Thyroid gland (tissue), 4 donors: ENCODE measurements at regions not wholly inside any gene's neighbourhood (a gene's known extent, or its start where the extent isn't known, plus 50 kb on each side); places are given as distances from the start of the nearest gene placed in this dataset.

Experiments
- DNase-seq, 2 donors: peaks; one replicate each; pipeline ENCODE4 v3.0.0-alpha.2; 2019
- H3K27ac ChIP-seq, 3 donors: fragments of 200-600 bp; sonication (generic); 1 replicate in 2 of 3; 2 replicates in 1 of 3; pipeline ENCODE4 v1.5.1; 2016 to 2019; ENCODE audit warnings: mild to moderate bottlenecking in 1 of 3, moderate library complexity in 1 of 3
- H3K27me3 ChIP-seq: fragments of 200-600 bp; sonication (generic); one replicate; pipeline ENCODE4 v1.5.1; 2019
- H3K36me3 ChIP-seq, 2 donors: fragments of 200-600 bp; sonication (generic); one replicate each; pipeline ENCODE4 v1.5.1; 2016 to 2019
- H3K4me1 ChIP-seq, 2 donors: fragments of 200-600 bp; sonication (generic); one replicate each; pipeline ENCODE4 v1.5.1; 2017 to 2019
- H3K4me3 ChIP-seq, 3 donors: fragments of 200-600 bp; sonication (generic); replicated peaks in 1 of 3; 1 replicate in 2 of 3; 2 replicates in 1 of 3; pipeline ENCODE4 v1.5.1; 2016; ENCODE audit warnings: mild to moderate bottlenecking in 1 of 3
- H3K9me3 ChIP-seq: fragments of 200-600 bp; sonication (generic); one replicate; pipeline ENCODE4 v1.5.1; 2017
- POLR2A ChIP-seq, 2 donors: fragments of 450-650 bp; IDR thresholded peaks; one replicate each; pipeline ENCODE4 v1.6.1; 2017; ENCODE audit warnings: antibody characterized with exemption in 2 of 2, mild to moderate bottlenecking in 2 of 2, moderate library complexity in 1 of 2
- WGBS, 2 donors: methylation state at CpG; one replicate each; pipeline ENCODE4 v1.1.5; 2017; 5-methylcytosine and 5-hydroxymethylcytosine counted together
- intact Hi-C: fragments of 100-400 bp; cut with DNase I; formaldehyde crosslinking; loops from one replicate; pipeline ENCODE4 v1.15.1; 2023
- TF ChIP-seq, protein P1 (sequence below), 6 experiments: fragments of 200-600 bp in 3 of 6; fragments of 450-650 bp in 3 of 6; sonication (generic) in 3 of 6; IDR thresholded peaks; one replicate each; pipeline ENCODE4 v1.5.1; 2016 to 2019; ENCODE audit warnings: antibody characterized with exemption in 6 of 6, mild to moderate bottlenecking in 2 of 6, inconsistent platforms in 1 of 6, moderate library complexity in 1 of 6

DNA sequence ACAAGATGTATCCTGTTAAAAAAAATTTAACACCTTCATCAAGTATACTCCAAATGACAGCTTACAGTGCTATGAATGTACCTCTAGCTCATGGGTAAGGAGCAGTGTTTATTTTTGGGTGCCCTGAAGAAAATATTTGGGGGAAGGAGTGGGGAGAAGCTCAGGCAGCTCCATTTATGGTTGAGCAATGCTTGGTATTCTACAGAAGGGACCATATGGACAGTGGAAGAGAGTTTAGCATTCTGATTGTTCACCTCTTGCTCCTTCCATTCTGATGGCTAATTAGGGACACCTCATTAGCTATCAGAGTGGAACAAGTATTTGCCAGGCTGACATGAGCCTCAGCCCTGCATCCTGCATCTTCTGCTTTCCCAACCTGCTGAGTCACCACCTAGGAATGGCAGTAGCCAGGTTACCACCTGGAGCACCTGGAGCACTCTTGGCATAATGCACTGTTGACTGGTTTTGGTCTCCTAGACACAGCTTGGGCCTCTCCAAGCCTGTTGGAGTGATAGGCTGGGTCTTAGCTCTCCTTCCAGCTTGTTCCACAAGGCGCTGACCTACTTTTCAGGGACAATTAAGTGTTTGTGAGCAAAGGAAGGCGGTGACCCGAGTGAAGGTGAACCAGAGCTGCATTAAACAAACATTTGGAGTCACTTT lies 62.0 kb upstream of the MACF1 start:
- Histone ChIP-seq H3K9me3 (no peaks in the 10 kb centered on the region), H3K36me3 (no peaks in the 10 kb centered on the region), H3K27me3 (no peaks in the 10 kb centered on the region), H3K4me3 (no peak overlapping the region), H3K27ac (peak overlapping the region; percentile 89 to 95 (median 93)), H3K4me1 (peaks cover 41 to 72% of the 10 kb centered on the region in 2 donors)
- TF ChIP-seq POLR2A (IDR thresholded peaks at IDR 0.05), result peak in 1 of 2 donors; percentile 36
- TF ChIP-seq, protein P1, sequence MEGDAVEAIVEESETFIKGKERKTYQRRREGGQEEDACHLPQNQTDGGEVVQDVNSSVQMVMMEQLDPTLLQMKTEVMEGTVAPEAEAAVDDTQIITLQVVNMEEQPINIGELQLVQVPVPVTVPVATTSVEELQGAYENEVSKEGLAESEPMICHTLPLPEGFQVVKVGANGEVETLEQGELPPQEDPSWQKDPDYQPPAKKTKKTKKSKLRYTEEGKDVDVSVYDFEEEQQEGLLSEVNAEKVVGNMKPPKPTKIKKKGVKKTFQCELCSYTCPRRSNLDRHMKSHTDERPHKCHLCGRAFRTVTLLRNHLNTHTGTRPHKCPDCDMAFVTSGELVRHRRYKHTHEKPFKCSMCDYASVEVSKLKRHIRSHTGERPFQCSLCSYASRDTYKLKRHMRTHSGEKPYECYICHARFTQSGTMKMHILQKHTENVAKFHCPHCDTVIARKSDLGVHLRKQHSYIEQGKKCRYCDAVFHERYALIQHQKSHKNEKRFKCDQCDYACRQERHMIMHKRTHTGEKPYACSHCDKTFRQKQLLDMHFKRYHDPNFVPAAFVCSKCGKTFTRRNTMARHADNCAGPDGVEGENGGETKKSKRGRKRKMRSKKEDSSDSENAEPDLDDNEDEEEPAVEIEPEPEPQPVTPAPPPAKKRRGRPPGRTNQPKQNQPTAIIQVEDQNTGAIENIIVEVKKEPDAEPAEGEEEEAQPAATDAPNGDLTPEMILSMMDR (IDR thresholded peaks at IDR 0.05), result peak in 2 of 6 experiments; percentile 16 to 37
- intact Hi-C loops, result no loop called here
- 32 to 33% methylated on average over 3 of the region's 3 CpGs for WGBS, 2 donors
- DNase-seq, result peak; percentile 93 to 95

- no peaks in the 10 kb centered on the region for H3K9me3 ChIP-seq
- H3K4me3 ChIP-seq, result no peak overlapping the region
- peaks cover 60 to 89% of the 10 kb centered on the region in 2 donors for H3K4me1 ChIP-seq
- no peaks in the 10 kb centered on the region for H3K27me3 ChIP-seq
- TF ChIP-seq, protein P1 (IDR thresholded peaks at IDR 0.05), result no peak
- TF ChIP-seq POLR2A (IDR thresholded peaks at IDR 0.05), result no peak
- intact Hi-C loops, result no loop called here
- no peaks in the 10 kb centered on the region for H3K36me3 ChIP-seq
- WGBS, 2 donors, result 91 to 96% methylated on average over 3 of the region's 3 CpGs
- no peak for DNase-seq
- H3K27ac ChIP-seq, result peak overlapping the region; percentile 26 to 93 (median 87)
These were observed 59.6 kb upstream of the MACF1 start for GRCh38 chr1:39144924-39145323.

DNA sequence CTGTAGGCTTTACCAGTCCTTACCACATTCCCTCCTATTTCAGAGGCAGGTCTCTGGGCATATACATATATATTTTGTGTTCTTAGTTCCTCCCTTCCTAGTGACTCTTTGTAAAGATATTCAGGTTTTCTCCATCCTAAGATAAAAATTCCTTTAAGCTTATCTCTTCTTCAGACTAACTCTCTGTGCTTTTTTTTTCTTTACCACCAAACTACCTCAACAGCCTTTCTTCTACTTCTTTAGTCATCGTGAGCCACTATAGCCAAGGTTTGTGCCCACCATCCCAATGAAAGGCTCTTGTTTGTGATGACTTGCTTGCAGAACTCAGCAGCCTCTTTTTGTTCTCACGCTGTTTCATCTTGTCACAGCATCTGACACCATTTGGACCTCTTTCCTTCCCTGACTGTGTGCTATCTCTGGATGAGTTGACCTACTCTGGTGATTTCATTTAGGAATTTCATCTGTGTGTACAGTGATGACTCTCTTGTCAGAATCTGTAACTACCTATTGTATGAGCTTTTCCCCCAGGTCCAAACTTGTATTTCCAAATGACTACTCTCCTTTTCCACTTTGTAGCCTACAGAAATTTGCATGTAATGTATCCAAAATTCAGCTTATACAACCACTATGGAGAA lies 59.0 kb upstream of the MACF1 start:
- DNase-seq, result no peak
- intact Hi-C loops, result no loop called here
- Histone ChIP-seq H3K27me3 (no peaks in the 10 kb centered on the region), H3K36me3 (no peaks in the 10 kb centered on the region), H3K27ac (peak overlapping the region; percentile 26 to 93 (median 87)), H3K4me3 (no peak overlapping the region), H3K4me1 (peaks cover 66 to 92% of the 10 kb centered on the region in 2 donors), H3K9me3 (no peaks in the 10 kb centered on the region)
- TF ChIP-seq, protein P1 (IDR thresholded peaks at IDR 0.05), result no peak
- no peak for TF ChIP-seq POLR2A (IDR thresholded peaks at IDR 0.05)
- 96 to 97% methylated on average over 2 of the region's 2 CpGs for WGBS, 2 donors

DNA sequence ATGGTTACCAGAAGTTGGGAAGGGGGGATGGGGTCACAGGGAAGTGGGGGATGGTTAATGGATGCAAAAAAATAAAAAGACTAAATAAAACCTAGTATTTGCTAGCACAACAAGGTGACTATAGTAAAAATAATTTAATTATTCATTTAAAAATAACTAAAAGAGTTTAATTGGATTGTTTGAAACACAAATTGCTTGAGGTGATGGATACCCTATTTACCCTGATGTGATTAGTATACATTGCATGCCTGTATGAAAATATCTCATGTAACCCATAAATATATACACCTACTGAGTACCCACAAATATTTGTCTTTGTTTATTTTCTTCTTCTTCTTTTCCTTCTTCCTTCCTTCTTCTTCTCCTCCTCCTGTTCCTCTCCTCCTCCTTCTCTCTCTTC lies 57.8 kb upstream of the MACF1 start:
- H3K4me3 ChIP-seq, result no peak overlapping the region
- H3K27ac ChIP-seq, result peak overlapping the region in 1 of 3 donors; percentile 55
- H3K9me3 ChIP-seq, result no peaks in the 10 kb centered on the region
- no peaks in the 10 kb centered on the region for H3K36me3 ChIP-seq
- TF ChIP-seq POLR2A (IDR thresholded peaks at IDR 0.05), result no peak
- TF ChIP-seq, protein P1 (IDR thresholded peaks at IDR 0.05), result no peak
- H3K4me1 ChIP-seq, result peaks cover 70 to 92% of the 10 kb centered on the region in 2 donors
- intact Hi-C loops, result no loop called here
- DNase-seq, result no peak
- H3K27me3 ChIP-seq, result no peaks in the 10 kb centered on the region
